AML-193 (cell line): ENCODE measurements at regions not wholly inside any gene's neighbourhood (a gene's known extent, or its start where the extent isn't known, plus 50 kb on each side); places are given as distances from the start of the nearest gene placed in this dataset.

Experiments
- DNase-seq, 2 experiments: peaks; one replicate each; lab custom pipeline; 2025; lab: John Stamatoyannopoulos, UW

DNA sequence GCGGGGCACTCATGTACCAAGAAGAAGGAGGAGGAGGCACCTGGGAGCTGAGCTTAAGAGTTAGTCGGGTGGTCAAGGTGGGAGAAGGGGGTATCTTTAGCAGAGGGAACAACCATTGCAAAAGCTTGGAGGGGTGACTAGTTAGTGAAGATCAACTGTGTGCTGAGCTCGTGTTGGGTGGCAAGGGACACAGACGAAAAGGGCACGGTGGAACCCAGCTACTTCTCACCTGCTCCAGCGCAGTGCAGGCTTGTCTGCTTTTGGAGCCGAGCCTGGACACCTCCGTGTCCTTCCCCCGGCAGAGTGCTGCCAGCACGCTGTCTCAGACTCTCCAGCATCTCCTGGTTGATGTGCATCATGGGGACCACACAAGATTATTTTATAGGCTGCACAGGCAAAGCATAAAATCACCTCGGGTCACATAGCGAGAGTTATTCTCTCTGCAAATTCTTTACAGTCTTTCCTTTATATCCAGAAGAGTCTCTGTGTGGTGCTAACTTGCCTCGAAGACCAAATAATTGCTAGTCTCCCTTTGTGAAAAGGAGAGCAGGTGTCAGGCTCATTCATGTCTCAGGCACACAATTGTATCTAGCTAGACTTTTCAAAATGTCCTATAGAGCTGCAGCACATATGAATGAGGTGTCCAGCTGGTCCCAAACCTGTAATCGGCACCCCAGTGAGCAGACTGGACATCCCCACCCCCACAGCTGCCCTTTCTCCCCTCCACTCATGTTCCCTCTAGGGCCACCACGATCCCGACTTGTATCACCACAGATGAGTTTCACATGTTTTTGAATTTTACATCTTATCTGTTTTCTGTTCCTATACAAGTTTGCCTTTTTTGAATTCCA lies 123.4 kb downstream of the CEBPB start:
- DNase-seq = no peak

DNA sequence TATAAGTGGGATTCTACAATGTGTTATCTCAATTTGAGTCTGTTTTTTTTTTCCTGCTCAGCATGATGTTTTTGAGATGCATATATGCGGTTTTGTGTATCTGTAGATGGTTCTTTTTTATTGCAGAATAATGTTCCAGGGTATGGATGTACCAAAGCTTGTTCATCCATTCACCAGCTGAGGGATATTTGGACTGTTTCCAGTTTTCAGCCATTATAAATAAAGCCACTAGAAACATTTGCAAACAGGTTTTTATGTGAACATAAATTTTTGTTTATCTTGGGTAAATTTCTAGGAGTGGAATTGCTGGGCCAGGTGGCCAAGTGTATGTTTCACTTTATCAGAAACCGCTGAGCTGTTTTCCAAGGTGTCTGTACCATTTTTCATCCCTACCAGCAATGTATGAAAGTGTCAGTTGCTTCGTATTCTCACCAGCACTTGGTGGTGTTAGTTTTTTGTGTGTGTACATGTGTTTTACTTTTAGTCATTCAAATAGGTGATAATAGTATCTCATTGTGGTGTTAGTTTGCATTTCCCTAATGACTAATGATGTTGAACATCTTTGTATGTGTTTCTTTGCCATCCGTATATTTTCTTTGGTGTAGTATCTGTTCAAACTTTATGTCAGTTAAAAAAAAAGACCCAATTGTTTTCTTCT lies 124.2 kb downstream of the CEBPB start:
- DNase-seq = no peak

- DNase-seq = no peak
Observed at GRCh38 chr20:50315586-50316551, 125.2 kb downstream of the CEBPB start.

- no peak for DNase-seq
Observed at GRCh38 chr20:50317116-50317515, 126.5 kb downstream of the CEBPB start.

GRCh38 chr20:50317609-50318008 lies 127.0 kb downstream of the CEBPB start:
- DNase-seq = no peak

- no peak for DNase-seq
Observed at GRCh38 chr20:50318710-50319109, 128.1 kb downstream of the CEBPB start.

GRCh38 chr20:50320005-50320900 lies 129.6 kb downstream of the CEBPB start:
- DNase-seq = no peak

DNA sequence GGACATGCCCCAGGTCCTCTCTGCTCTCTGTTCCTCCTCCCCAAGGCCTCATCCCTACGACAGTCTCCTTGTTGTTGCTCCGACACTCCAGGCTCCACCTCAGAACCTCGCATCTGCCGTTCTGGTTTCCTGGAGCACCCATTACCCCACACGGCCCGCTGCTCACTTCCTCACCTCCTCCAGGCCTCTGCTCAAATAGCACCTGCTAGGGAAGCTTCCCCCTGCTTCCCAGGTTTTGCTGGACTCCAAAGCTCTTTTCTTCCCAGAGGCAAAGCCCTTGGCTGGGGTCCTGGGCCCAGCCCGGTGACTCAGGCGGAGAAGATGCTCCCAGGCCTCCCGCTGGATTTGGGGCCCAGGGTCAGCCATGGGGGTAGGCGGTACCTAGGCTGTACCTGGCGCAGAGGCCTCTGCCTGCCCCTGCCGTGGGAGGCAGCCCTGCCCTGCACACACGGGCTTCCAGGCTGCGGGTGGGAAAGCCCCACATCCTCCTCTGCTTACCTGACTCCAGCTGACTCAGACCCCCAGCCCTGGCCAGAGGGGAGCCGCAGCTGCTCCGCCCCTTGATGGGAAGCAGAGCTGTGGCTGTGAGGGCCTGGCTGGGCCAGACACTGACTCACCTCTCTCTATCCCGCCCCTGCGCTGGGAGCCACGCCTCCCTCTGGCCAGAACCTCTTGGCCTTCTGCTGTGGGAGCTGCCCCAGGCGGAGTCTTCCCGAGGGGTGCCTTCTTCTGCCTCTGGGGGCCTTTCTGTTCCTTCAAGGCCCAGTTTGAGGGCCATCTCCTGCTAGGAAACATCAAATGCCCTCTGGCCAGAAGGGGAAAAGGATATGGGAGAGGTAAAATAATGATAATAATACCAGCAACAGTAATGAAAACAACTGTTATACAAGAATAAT lies 130.5 kb downstream of the CEBPB start:
- no peak for DNase-seq

- no peak for DNase-seq
Observed at GRCh38 chr20:50321797-50322480, 131.3 kb downstream of the CEBPB start.

DNA sequence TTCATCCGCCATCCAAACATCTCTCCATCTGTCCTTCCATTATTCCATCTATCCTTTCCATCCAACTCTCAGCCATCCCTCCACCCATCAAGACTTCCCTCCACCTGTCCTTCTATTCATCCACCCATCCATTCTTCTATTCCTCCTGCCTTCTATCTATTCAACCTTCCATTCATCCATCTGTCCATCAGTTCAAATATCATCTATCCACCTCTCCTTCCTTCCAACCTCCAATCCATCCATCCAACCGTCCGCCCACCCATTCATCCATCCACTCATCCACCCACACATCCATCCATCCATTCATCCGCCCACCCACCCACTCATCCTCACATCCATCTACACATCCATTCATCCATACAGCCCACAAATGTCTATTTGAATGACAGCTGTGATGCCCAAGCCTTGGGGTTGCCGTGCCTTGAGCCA lies 132.1 kb downstream of the CEBPB start:
- no peak for DNase-seq

- DNase-seq = no peak
Observed at GRCh38 chr20:50323209-50323608, 132.6 kb downstream of the CEBPB start.

- no peak for DNase-seq
Observed at GRCh38 chr20:50323777-50324775, 133.4 kb downstream of the CEBPB start.

DNA sequence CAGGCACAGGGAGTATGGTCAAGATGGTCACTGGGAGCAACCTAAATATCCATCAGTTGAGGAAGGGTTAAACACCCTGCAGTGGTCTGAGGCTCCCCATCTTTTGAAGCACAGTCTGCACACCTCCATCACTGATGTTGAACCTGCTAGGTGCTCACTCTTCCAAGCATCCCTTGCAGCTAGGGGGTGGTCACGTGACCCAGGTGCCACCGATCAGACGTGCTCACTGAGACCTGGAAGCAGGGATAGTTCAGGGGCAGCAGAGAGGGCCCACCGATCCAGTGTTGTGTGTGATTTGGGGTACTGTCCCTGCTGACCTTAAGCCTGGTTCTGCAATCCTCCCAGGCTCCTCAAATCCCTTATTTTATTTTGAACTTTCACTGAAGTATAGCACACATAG lies 134.6 kb downstream of the CEBPB start:
- DNase-seq = no peak

DNA sequence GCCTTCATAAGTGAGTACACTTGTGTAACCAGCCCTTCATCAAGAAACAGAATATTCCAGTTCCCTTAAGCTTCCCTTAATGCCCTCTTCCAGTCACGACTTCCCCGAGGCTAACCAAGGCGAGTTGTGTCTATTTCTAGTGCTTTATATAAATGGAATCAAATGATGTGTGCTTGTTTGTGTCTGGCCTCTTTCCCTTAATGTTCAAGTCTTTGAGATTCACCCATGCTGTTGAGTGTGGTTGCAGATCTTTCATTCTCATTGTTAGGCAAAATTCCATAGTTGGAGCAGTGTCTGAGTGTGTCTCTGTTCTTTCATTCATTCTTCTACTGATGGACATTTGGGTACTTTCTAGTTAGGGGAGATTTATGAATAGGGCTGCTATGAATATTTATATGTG lies 135.0 kb downstream of the CEBPB start:
- DNase-seq = no peak

- no peak for DNase-seq
Observed at GRCh38 chr20:50327666-50328065, 137.0 kb downstream of the CEBPB start.

GRCh38 chr20:50328222-50328979 lies 137.8 kb downstream of the CEBPB start:
- no peak for DNase-seq
